ENCODE measurements at regions not wholly inside any gene's neighbourhood (a gene's known extent, or its start where the extent isn't known, plus 50 kb on each side); places are given as distances from the start of the nearest gene placed in this dataset.
A peak's percentile ranks its signal among the peaks of the same experiment; 100 is the strongest.

- no peaks in the 10 kb centered on the region for H4K20me1 ChIP-seq (ENCODE audit: low read length)
- H3K9me2 ChIP-seq (replicated peaks; ENCODE audit: low read length), result no peaks in the 10 kb centered on the region
- peak overlapping the region; percentile 63 for H3K4me3 ChIP-seq (ENCODE audit: low read length)
- H3K9me3 ChIP-seq (ENCODE audit: low read length), result no peaks in the 10 kb centered on the region
- H3K4me1 ChIP-seq (ENCODE audit: insufficient read depth, low read length), result peaks cover 13% of the 10 kb centered on the region; the same call in 1 of the 2 replicates
- H3K36me3 ChIP-seq (ENCODE audit: low read depth, low read length), result no peaks in the 10 kb centered on the region
- ATAC-seq (no peak), DNase-seq (no peak)
- H3K27ac ChIP-seq (ENCODE audit: low read length), result no peak overlapping the region
- TF ChIP-seq CTCF (conservative IDR thresholded peaks at IDR 0.05; ENCODE audit: low read depth, low read length) (no peak), EZH2 (IDR thresholded peaks at IDR 0.05; ENCODE audit: low read length, unreplicated experiment) (no peak), EZH2phosphoT487 (IDR thresholded peaks at IDR 0.05; ENCODE audit: borderline replicate concordance, low read length) (no peak)
- peak overlapping the region; percentile 83 for H3K4me2 ChIP-seq (ENCODE audit: low read length)
- H3K79me2 ChIP-seq (ENCODE audit: low read length), result no peaks in the 10 kb centered on the region
- BruUV-seq (replicated peaks), result no TSS peak
- CTCF ChIA-PET, result interaction anchor here (0.6 kb wide), 1 partner anchor 509 kb away, joined by 3 read pairs; no protein-coding TSS in a partner anchor
- peaks cover 29% of the 10 kb centered on the region for H3K27me3 ChIP-seq (ENCODE audit: low read length)
- no peaks in the 10 kb centered on the region for H3F3A ChIP-seq (ENCODE audit: low read length, unreplicated experiment)
- H3K9ac ChIP-seq (ENCODE audit: low read length), result no peak overlapping the region
- POLR2A ChIA-PET (ENCODE audit: unreplicated experiment), result no interaction called here
- H2AFZ ChIP-seq (ENCODE audit: low read length), result peak overlapping the region; percentile 70
- intact Hi-C loops (cut with micrococcal nuclease), result loop anchor here (5.0 kb wide), 1 partner anchor 91 kb away; no protein-coding TSS in a partner anchor
These were observed 290.9 kb upstream of the NFE2L3 start for GRCh38 chr7:25861164-25861496.

GRCh38 chr7:25861601-25862260 is 290.3 kb upstream of the NFE2L3 start:
- H3K9me2 ChIP-seq (replicated peaks; ENCODE audit: low read length), result no peaks in the 10 kb centered on the region
- H2AFZ ChIP-seq (ENCODE audit: low read length), result peak overlapping the region; percentile 70
- DNase-seq (no peak), ATAC-seq (no peak)
- POLR2A ChIA-PET (ENCODE audit: unreplicated experiment), result no interaction called here
- H4K20me1 ChIP-seq (ENCODE audit: low read length), result no peaks in the 10 kb centered on the region
- peak overlapping the region; percentile 63 for H3K4me3 ChIP-seq (ENCODE audit: low read length)
- H3K9ac ChIP-seq (ENCODE audit: low read length), result no peak overlapping the region
- H3K4me2 ChIP-seq (ENCODE audit: low read length), result peak overlapping the region; percentile 83
- peaks cover 8% of the 10 kb centered on the region; the same call in 1 of the 2 replicates for H3K4me1 ChIP-seq (ENCODE audit: insufficient read depth, low read length)
- H3K9me3 ChIP-seq (ENCODE audit: low read length), result no peaks in the 10 kb centered on the region
- CTCF ChIA-PET, result interaction anchor here (0.6 to 1.0 kb wide), 2 partner anchors 31 to 508 kb away, joined by 3 read pairs; no protein-coding TSS in a partner anchor
- H3K79me2 ChIP-seq (ENCODE audit: low read length), result no peaks in the 10 kb centered on the region
- no peak overlapping the region for H3K27ac ChIP-seq (ENCODE audit: low read length)
- intact Hi-C loops (cut with micrococcal nuclease), result loop anchor here (5.0 kb wide), 1 partner anchor 91 kb away; no protein-coding TSS in a partner anchor
- no peaks in the 10 kb centered on the region for H3K36me3 ChIP-seq (ENCODE audit: low read depth, low read length)
- H3K27me3 ChIP-seq (ENCODE audit: low read length), result peaks cover 35% of the 10 kb centered on the region
- no peak for TF ChIP-seq EZH2 (IDR thresholded peaks at IDR 0.05; ENCODE audit: low read length, unreplicated experiment)
- TF ChIP-seq EZH2phosphoT487 (IDR thresholded peaks at IDR 0.05; ENCODE audit: borderline replicate concordance, low read length), result no peak
- TF ChIP-seq CTCF (conservative IDR thresholded peaks at IDR 0.05; ENCODE audit: low read depth, low read length), result no peak
- no TSS peak for BruUV-seq (replicated peaks)
- H3F3A ChIP-seq (ENCODE audit: low read length, unreplicated experiment), result no peaks in the 10 kb centered on the region

Data from PC-3 (cell line).